NB4 (cell line): ENCODE measurements at regions not wholly inside any gene's neighbourhood (a gene's known extent, or its start where the extent isn't known, plus 50 kb on each side); places are given as distances from the start of the nearest gene placed in this dataset.

Experiments used
- CTCF ChIP-seq: IDR thresholded peaks from one replicate; pipeline ENCODE4 v1.5.1; 2012; ENCODE audit warnings: low read depth, low read length
- POLR2A ChIP-seq: IDR thresholded peaks from 2 replicates; pipeline ENCODE4 v1.6.1; 2011; ENCODE audit warnings: mild to moderate bottlenecking; ENCODE audit not compliant: insufficient read length; ENCODE audit errors: extremely low read depth

- no peak for TF ChIP-seq POLR2A
- TF ChIP-seq CTCF = no peak
Observed at GRCh38 chr6:74755778-74756177, 450.1 kb downstream of the COL12A1 start.
